Pancreas (tissue), 10 donors: ENCODE measurements at regions not wholly inside any gene's neighbourhood (a gene's known extent, or its start where the extent isn't known, plus 50 kb on each side); places are given as distances from the start of the nearest gene placed in this dataset.

ENCODE experiments used
- ATAC-seq, 4 donors: fragments of 200-7000 bp; cut with Tn5 transposase; one replicate each; pipeline versions ENCODE4 v1.8.0 to v1.9.1; 2020; ENCODE audit warnings: mild to moderate bottlenecking in 4 of 4, moderate library complexity in 4 of 4
- DNase-seq, 6 donors: peaks; one replicate each; pipeline ENCODE4 v3.0.0-alpha.2; 2020
- FAIRE-seq: peaks from 2 replicates; lab custom pipeline; 2012; peaks lifted over from hg19 to GRCh38; lab: Jason Lieb, UNC
- H3K27ac ChIP-seq, 4 donors: fragments of 200-600 bp; sonication (generic); 1 replicate in 3 of 4; 2 replicates in 1 of 4; pipeline versions ENCODE4 v1.5.0 to v1.8.0; 2020
- H3K27me3 ChIP-seq, 4 donors: fragments of 200-600 bp; one replicate each; pipeline ENCODE4 v1.8.0; 2021
- H3K36me3 ChIP-seq, 3 donors: fragments of 200-600 bp; sonication (generic) in 1 of 3; one replicate each; pipeline versions ENCODE4 v1.5.0 to v1.8.0; 2020 to 2021
- H3K4me1 ChIP-seq, 3 donors: fragments of 200-600 bp; one replicate each; pipeline ENCODE4 v1.8.0; 2021
- H3K4me3 ChIP-seq, 4 donors: fragments of 200-600 bp; sonication (generic) in 2 of 4; one replicate each; pipeline versions ENCODE4 v1.5.0 to v1.8.0; 2020 to 2021
- H3K9me3 ChIP-seq, 4 donors: fragments of 200-600 bp; one replicate each; pipeline ENCODE4 v1.8.0; 2021
- WGBS, 2 donors: extraction: QIAGEN DNeasy Blood & Tissue Kit; methylation state at CpG; one replicate each; pipeline ENCODE4 v1.1.7; 2013; 5-methylcytosine and 5-hydroxymethylcytosine counted together
- intact Hi-C, 3 donors: fragments of 100-400 bp; cut with DNase I; formaldehyde crosslinking; loops; one replicate each; pipeline versions ENCODE4 v1.11.1 to v1.14.2; 2022
- TF ChIP-seq, protein P1 (sequence below), 4 donors: fragments of 200-600 bp; sonication (generic) in 3 of 4; IDR thresholded peaks; one replicate each; pipeline versions ENCODE4 v1.5.0 to v1.8.0; 2021; ENCODE audit warnings: antibody characterized with exemption in 4 of 4
- donor health status: healthy with polysubstance abuse.
- donor health status: DM: no; HTN: no; CAD: no; lungs with moderate emphysema.
- donor health status: DM: no; HTN: no; CAD: no.
- donor health status: control.
- donor health status: control.
- donor health status: Bipolar disorder and iron deficiency.
- donor health status: DM: yes; HTN: yes; CAD: no.
- donor health status: DM: no; HTN: no; CAD: no.
- donor health status: DM: no; HTN: no; CAD: no.
- donor health status: DM: yes; HTN: yes; CAD: no.

DNA sequence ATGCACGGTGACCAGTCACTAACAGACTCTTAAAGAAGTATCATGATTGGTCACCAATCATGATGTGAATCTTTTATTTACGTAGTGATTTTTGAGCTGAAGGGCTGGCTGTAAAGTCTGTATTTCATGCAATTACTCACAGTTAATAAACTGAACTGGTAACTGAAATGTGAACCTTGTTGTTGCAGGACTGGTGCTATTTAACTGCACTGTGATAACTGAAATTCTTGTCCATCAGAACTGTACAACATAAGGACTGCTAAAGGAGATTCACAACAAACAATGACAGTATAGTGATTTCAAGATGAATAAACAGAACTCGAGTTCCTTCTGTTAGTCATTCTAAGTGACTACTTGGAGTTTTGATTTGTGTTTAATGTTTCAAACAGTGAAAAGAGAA, 316.6 kb downstream of the TPBG start:
- FAIRE-seq (no peak), ATAC-seq (no peak), DNase-seq (no peak)
- Histone ChIP-seq H3K4me3 (no peak overlapping the region), H3K36me3 (no peaks in the 10 kb centered on the region), H3K27ac (no peak overlapping the region), H3K27me3 (no peaks in the 10 kb centered on the region), H3K9me3 (no peaks in the 10 kb centered on the region), H3K4me1 (no peaks in the 10 kb centered on the region)
- intact Hi-C loops, result no loop called here
- 55 to 65% methylated on average over 3 of the region's 3 CpGs for WGBS, 2 donors
- TF ChIP-seq, protein P1, sequence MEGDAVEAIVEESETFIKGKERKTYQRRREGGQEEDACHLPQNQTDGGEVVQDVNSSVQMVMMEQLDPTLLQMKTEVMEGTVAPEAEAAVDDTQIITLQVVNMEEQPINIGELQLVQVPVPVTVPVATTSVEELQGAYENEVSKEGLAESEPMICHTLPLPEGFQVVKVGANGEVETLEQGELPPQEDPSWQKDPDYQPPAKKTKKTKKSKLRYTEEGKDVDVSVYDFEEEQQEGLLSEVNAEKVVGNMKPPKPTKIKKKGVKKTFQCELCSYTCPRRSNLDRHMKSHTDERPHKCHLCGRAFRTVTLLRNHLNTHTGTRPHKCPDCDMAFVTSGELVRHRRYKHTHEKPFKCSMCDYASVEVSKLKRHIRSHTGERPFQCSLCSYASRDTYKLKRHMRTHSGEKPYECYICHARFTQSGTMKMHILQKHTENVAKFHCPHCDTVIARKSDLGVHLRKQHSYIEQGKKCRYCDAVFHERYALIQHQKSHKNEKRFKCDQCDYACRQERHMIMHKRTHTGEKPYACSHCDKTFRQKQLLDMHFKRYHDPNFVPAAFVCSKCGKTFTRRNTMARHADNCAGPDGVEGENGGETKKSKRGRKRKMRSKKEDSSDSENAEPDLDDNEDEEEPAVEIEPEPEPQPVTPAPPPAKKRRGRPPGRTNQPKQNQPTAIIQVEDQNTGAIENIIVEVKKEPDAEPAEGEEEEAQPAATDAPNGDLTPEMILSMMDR (IDR thresholded peaks at IDR 0.05), result no peak

DNA sequence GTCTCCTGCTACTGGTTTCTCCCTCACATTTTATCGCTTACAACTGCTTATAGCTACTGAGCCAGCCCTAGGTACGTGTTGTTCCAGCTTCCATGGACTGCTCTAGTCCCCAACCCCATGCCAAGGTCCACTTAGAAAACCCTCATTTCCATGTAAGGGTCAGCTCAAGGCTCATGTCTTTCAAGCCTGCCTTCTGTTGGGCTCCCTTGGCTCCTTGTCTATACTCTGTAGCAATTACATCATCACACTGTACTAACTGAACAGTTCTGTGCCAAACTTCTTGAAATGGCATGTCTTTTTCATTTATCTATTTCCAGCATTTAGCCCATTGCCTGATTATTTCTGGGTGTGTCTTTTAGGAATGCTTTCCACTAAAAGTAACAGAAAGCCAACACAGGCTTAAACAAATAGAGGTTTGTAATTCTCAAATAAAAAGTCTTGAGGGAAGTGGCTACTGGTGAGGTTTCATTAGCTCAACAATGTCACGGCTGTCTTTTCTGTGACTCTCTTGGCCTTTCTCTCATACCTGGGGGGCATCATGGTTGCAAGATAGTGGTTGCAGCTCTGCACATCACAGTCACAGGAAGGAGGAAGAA, 317.6 kb downstream of the TPBG start:
- no peaks in the 10 kb centered on the region for H3K9me3 ChIP-seq
- TF ChIP-seq, protein P1 (IDR thresholded peaks at IDR 0.05), result no peak
- no peaks in the 10 kb centered on the region for H3K4me1 ChIP-seq
- H3K4me3 ChIP-seq, result no peak overlapping the region
- ATAC-seq, result no peak
- no peaks in the 10 kb centered on the region for H3K27me3 ChIP-seq
- DNase-seq, result no peak
- no peak overlapping the region for H3K27ac ChIP-seq
- intact Hi-C loops, result no loop called here
- no peaks in the 10 kb centered on the region for H3K36me3 ChIP-seq
- FAIRE-seq, result no peak
- WGBS, 2 donors, result 53 to 63% methylated on average over 3 of the region's 3 CpGs

DNA sequence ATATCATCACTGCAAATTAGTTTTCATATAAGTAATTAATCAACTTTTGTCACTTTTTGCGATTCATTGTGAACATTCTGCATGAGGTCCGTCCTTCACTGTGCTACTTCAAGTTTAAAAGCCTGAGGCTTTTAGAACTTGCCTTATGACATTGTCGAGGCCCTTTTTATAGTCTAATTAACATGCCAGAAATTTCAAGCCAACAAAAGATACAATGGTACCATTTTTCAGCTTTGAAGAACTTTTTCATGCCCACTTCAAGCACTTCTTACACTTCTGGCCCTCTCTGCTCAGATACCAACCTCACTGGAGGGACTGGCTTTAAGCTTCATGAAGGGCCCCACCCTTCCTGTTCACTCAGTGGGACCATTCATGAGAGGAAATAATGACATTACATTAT, 323.1 kb downstream of the TPBG start:
- FAIRE-seq, result no peak
- TF ChIP-seq, protein P1 (IDR thresholded peaks at IDR 0.05), result no peak
- H3K27me3 ChIP-seq, result no peaks in the 10 kb centered on the region
- H3K36me3 ChIP-seq, result no peaks in the 10 kb centered on the region
- H3K4me1 ChIP-seq, result no peaks in the 10 kb centered on the region
- no peak overlapping the region for H3K4me3 ChIP-seq
- 66 to 74% methylated on average over 3 of the region's 3 CpGs for WGBS, 2 donors
- DNase-seq, result no peak
- intact Hi-C loops, result no loop called here
- no peaks in the 10 kb centered on the region for H3K9me3 ChIP-seq
- H3K27ac ChIP-seq, result no peak overlapping the region
- no peak for ATAC-seq

DNA sequence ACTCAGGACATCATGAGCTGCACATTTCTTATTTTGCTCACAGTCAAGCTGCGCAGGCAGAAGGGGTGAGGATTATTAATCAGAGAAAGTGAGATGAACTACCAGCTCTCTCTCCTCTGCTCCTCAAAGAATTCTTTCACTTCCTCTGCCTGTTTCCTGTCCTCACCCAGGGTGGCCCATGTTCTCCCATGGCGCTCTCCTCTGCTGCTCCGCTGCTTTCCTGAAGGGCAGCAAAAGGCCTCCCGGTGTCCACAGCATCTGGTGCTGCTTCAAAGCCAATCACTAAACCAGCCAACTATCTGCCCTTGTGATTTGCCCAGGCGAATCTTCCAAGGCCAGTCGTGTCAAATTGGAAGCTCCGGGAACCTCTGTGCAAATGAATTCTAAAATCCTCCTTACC, 324.2 kb downstream of the TPBG start:
- no peaks in the 10 kb centered on the region for H3K4me1 ChIP-seq
- WGBS, 2 donors, result 56 to 60% methylated on average over 7 of the region's 7 CpGs
- H3K4me3 ChIP-seq, result no peak overlapping the region
- DNase-seq (peak in 1 of 6 donors; percentile 9), FAIRE-seq (no peak), ATAC-seq (peak in 2 of 4 donors; percentile 24 to 53)
- no peaks in the 10 kb centered on the region for H3K9me3 ChIP-seq
- no peaks in the 10 kb centered on the region for H3K36me3 ChIP-seq
- no peak overlapping the region for H3K27ac ChIP-seq
- TF ChIP-seq, protein P1 (IDR thresholded peaks at IDR 0.05), result no peak
- intact Hi-C loops, result no loop called here
- no peaks in the 10 kb centered on the region for H3K27me3 ChIP-seq

DNA sequence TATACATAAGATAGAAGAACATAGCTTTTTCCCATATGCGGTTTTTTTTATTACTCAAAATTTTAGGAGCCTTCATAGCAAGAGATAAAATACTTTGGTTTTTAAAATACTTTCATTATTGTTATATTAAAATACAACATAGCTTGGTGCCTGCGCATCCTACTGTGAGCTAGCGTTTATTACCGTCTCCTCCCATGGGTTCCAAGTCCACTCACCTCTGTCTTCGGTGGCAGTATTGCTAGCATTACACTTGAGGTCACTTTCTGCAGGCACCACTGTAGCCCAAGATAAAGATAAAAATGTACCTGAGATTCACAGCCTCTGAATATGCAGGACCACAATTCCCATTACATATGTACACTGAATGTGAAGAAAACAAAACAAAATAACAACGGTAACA, 326.7 kb downstream of the TPBG start:
- DNase-seq (no peak), FAIRE-seq (no peak), ATAC-seq (no peak)
- no peaks in the 10 kb centered on the region for H3K4me1 ChIP-seq
- WGBS, 2 donors, result 89 to 91% methylated on average over 6 of the region's 6 CpGs
- no peaks in the 10 kb centered on the region for H3K27me3 ChIP-seq
- H3K36me3 ChIP-seq, result no peaks in the 10 kb centered on the region
- H3K4me3 ChIP-seq, result no peak overlapping the region
- H3K9me3 ChIP-seq, result no peaks in the 10 kb centered on the region
- TF ChIP-seq, protein P1 (IDR thresholded peaks at IDR 0.05), result no peak
- no peak overlapping the region for H3K27ac ChIP-seq
- intact Hi-C loops, result no loop called here
